Bronchial epithelial cell (primary cell): ENCODE measurements at regions not wholly inside any gene's neighbourhood (a gene's known extent, or its start where the extent isn't known, plus 50 kb on each side); places are given as distances from the start of the nearest gene placed in this dataset.

Source experiments
- DNase-seq: peaks from one replicate; pipeline ENCODE4 v3.0.0-alpha.2; 2010; ENCODE audit warnings: low read depth
- FAIRE-seq: peaks from 2 replicates; lab custom pipeline; 2011; peaks lifted over from hg19 to GRCh38; lab: Jason Lieb, UNC
- H3K27me3 ChIP-seq: 2 replicates; pipeline ENCODE4 v1.5.1; 2011; ENCODE audit warnings: low read length; ENCODE audit not compliant: control insufficient read depth, insufficient read depth
- H3K36me3 ChIP-seq: 2 replicates; pipeline ENCODE4 v1.5.1; 2011; ENCODE audit warnings: low read length; ENCODE audit not compliant: control insufficient read depth, insufficient read depth
- H3K4me3 ChIP-seq: 2 replicates; pipeline ENCODE4 v1.5.1; 2011; ENCODE audit warnings: mild to moderate bottlenecking, low read depth, low read length, control low read depth
- CTCF ChIP-seq: IDR thresholded peaks from 2 replicates; pipeline ENCODE4 v1.5.1; 2011; ENCODE audit warnings: mild to moderate bottlenecking, moderate library complexity, low read length, control low read depth, inconsistent platforms; ENCODE audit not compliant: insufficient read depth, severe bottlenecking

DNA sequence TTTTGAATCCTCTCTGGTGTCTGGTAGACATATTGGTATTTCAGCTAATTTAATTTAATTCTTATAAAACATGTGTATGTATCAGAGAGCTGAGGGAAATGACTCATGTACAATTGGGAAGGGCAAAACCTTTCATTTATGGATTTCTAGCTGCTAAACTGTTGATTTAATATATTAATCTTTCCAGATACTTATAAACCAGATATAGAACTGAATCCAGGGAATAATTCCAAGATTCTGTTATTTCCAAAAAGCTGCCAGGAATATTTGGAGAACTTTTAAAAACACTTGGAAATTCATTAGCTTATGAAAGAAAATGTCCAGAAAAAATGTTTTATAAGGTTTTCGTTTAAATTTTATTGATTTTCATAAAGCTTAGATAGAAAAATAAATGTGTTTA is 295.5 kb downstream of the YTHDC2 start:
- FAIRE-seq, result no peak

DNA sequence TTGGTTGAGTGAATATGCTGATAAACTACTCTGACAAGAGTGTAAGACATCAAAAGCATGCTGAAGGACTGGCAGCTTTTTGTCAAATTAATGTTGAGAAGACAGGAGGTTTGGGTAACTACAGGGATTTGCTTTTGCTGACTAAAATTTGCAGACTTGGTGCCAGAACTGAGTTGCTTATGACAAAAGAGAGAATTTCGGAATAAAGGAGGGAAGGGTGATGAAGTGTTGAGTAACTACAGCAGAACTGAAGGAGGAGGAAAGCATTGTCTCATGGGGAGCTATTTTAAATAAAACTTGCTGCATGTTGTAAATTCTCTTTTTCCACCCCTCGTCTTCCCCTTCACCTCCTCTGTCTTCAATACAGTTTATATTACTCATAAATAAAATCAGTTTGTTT is 296.1 kb downstream of the YTHDC2 start:
- FAIRE-seq (no peak), DNase-seq (no peak)
- H3K36me3 ChIP-seq, result no peaks in the 10 kb centered on the region
- TF ChIP-seq CTCF, result no peak
- no peak overlapping the region for H3K4me3 ChIP-seq
- H3K27me3 ChIP-seq, result no peaks in the 10 kb centered on the region

More for the DNA sequence above, 295.5 kb downstream of the YTHDC2 start:
- no peak for TF ChIP-seq CTCF
- H3K4me3 ChIP-seq, result no peak overlapping the region
- no peaks in the 10 kb centered on the region for H3K36me3 ChIP-seq
- H3K27me3 ChIP-seq, result no peaks in the 10 kb centered on the region
- no peak for DNase-seq

- H3K4me3 ChIP-seq, result no peak overlapping the region
- no peaks in the 10 kb centered on the region for H3K27me3 ChIP-seq
- no peak for FAIRE-seq
- no peak for TF ChIP-seq CTCF
- H3K36me3 ChIP-seq, result no peaks in the 10 kb centered on the region
- no peak for DNase-seq
These were observed 300.0 kb downstream of the YTHDC2 start for GRCh38 chr5:113813466-113813865.

GRCh38 chr5:113817683-113818082 is 304.2 kb downstream of the YTHDC2 start:
- H3K36me3 ChIP-seq, result no peaks in the 10 kb centered on the region
- H3K27me3 ChIP-seq, result no peaks in the 10 kb centered on the region
- TF ChIP-seq CTCF, result no peak
- FAIRE-seq (no peak), DNase-seq (no peak)
- no peak overlapping the region for H3K4me3 ChIP-seq

DNA sequence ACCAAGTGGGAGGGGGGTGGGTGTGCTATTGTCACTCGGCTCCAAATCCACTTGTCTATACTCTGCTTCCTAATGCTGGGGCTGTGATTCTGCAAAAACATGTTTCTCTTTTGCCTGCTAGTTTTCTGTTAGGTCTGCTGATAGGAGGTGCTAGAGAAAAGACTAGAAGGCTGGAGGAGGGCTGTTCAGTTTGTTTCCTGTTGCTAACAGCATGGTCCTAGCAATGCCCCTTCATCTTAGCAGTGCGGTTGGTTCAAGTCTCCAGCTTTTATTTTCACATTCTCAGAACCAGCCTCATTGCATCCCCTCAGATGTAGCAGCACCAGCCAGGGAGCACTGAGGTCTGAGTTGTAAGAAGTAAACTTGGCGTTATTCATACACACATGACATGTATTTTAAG is 310.2 kb downstream of the YTHDC2 start:
- TF ChIP-seq CTCF, result no peak
- H3K27me3 ChIP-seq, result no peaks in the 10 kb centered on the region
- no peak overlapping the region for H3K4me3 ChIP-seq
- FAIRE-seq, result no peak
- no peaks in the 10 kb centered on the region for H3K36me3 ChIP-seq
- no peak for DNase-seq

- DNase-seq (no peak), FAIRE-seq (no peak)
- Histone ChIP-seq H3K4me3 (no peak overlapping the region), H3K27me3 (no peaks in the 10 kb centered on the region), H3K36me3 (no peaks in the 10 kb centered on the region)
- TF ChIP-seq CTCF, result no peak
These were observed 310.8 kb downstream of the YTHDC2 start for GRCh38 chr5:113824307-113824706.
